Pancreas (tissue), 10 donors: ENCODE measurements at regions not wholly inside any gene's neighbourhood (a gene's known extent, or its start where the extent isn't known, plus 50 kb on each side); places are given as distances from the start of the nearest gene placed in this dataset.

Experiments used
- ATAC-seq, 4 donors: fragments of 200-7000 bp; cut with Tn5 transposase; one replicate each; pipeline versions ENCODE4 v1.8.0 to v1.9.1; 2020; ENCODE audit warnings: mild to moderate bottlenecking in 4 of 4, moderate library complexity in 4 of 4
- DNase-seq, 6 donors: peaks; one replicate each; pipeline ENCODE4 v3.0.0-alpha.2; 2020
- FAIRE-seq: peaks from 2 replicates; lab custom pipeline; 2012; peaks lifted over from hg19 to GRCh38; lab: Jason Lieb, UNC
- H3K27ac ChIP-seq, 4 donors: fragments of 200-600 bp; sonication (generic); 1 replicate in 3 of 4; 2 replicates in 1 of 4; pipeline versions ENCODE4 v1.5.0 to v1.8.0; 2020
- H3K27me3 ChIP-seq, 4 donors: fragments of 200-600 bp; one replicate each; pipeline ENCODE4 v1.8.0; 2021
- H3K36me3 ChIP-seq, 3 donors: fragments of 200-600 bp; sonication (generic) in 1 of 3; one replicate each; pipeline versions ENCODE4 v1.5.0 to v1.8.0; 2020 to 2021
- H3K4me1 ChIP-seq, 3 donors: fragments of 200-600 bp; one replicate each; pipeline ENCODE4 v1.8.0; 2021
- H3K4me3 ChIP-seq, 4 donors: fragments of 200-600 bp; sonication (generic) in 2 of 4; one replicate each; pipeline versions ENCODE4 v1.5.0 to v1.8.0; 2020 to 2021
- H3K9me3 ChIP-seq, 4 donors: fragments of 200-600 bp; one replicate each; pipeline ENCODE4 v1.8.0; 2021
- WGBS, 2 donors: extraction: QIAGEN DNeasy Blood & Tissue Kit; methylation state at CpG; one replicate each; pipeline ENCODE4 v1.1.7; 2013; 5-methylcytosine and 5-hydroxymethylcytosine counted together
- intact Hi-C, 3 donors: fragments of 100-400 bp; cut with DNase I; formaldehyde crosslinking; loops; one replicate each; pipeline versions ENCODE4 v1.11.1 to v1.14.2; 2022
- TF ChIP-seq, protein P1 (sequence below), 4 donors: fragments of 200-600 bp; sonication (generic) in 3 of 4; IDR thresholded peaks; one replicate each; pipeline versions ENCODE4 v1.5.0 to v1.8.0; 2021; ENCODE audit warnings: antibody characterized with exemption in 4 of 4
- donor health status: healthy with polysubstance abuse.
- donor health status: DM: no; HTN: no; CAD: no; lungs with moderate emphysema.
- donor health status: DM: no; HTN: no; CAD: no.
- donor health status: control.
- donor health status: control.
- donor health status: Bipolar disorder and iron deficiency.
- donor health status: DM: yes; HTN: yes; CAD: no.
- donor health status: DM: no; HTN: no; CAD: no.
- donor health status: DM: no; HTN: no; CAD: no.
- donor health status: DM: yes; HTN: yes; CAD: no.

DNA sequence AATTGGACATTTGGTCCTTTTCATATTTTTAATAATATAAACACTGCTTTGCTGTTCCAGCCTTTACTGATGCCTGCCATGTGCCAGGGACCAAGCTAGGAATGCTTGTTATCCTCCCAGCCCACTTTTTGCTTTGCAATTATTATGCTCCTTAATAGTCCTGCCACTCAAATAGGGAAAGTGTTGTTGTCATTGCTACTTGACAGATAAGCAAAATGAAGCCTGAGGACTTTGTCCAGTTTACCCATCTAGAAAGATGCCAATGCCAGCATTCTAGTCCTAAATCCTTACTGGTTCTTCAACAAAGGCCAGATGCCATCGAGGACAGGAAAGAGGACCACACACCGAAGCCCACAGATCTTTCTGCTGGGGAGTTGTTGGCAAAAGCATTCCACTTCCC, 246.5 kb downstream of the EMP1 start:
- H3K4me3 ChIP-seq, result no peak overlapping the region
- TF ChIP-seq, protein P1, sequence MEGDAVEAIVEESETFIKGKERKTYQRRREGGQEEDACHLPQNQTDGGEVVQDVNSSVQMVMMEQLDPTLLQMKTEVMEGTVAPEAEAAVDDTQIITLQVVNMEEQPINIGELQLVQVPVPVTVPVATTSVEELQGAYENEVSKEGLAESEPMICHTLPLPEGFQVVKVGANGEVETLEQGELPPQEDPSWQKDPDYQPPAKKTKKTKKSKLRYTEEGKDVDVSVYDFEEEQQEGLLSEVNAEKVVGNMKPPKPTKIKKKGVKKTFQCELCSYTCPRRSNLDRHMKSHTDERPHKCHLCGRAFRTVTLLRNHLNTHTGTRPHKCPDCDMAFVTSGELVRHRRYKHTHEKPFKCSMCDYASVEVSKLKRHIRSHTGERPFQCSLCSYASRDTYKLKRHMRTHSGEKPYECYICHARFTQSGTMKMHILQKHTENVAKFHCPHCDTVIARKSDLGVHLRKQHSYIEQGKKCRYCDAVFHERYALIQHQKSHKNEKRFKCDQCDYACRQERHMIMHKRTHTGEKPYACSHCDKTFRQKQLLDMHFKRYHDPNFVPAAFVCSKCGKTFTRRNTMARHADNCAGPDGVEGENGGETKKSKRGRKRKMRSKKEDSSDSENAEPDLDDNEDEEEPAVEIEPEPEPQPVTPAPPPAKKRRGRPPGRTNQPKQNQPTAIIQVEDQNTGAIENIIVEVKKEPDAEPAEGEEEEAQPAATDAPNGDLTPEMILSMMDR (IDR thresholded peaks at IDR 0.05), result no peak
- FAIRE-seq (no peak), ATAC-seq (no peak), DNase-seq (no peak)
- H3K27ac ChIP-seq, result no peak overlapping the region
- WGBS, 2 donors, result 42% methylated on average over 2 of the region's 2 CpGs
- peaks cover 0 to 7% (median 4%) of the 10 kb centered on the region in 3 donors for H3K4me1 ChIP-seq
- intact Hi-C loops, result no loop called here
- H3K27me3 ChIP-seq, result no peaks in the 10 kb centered on the region
- H3K36me3 ChIP-seq, result no peaks in the 10 kb centered on the region
- H3K9me3 ChIP-seq, result no peaks in the 10 kb centered on the region

DNA sequence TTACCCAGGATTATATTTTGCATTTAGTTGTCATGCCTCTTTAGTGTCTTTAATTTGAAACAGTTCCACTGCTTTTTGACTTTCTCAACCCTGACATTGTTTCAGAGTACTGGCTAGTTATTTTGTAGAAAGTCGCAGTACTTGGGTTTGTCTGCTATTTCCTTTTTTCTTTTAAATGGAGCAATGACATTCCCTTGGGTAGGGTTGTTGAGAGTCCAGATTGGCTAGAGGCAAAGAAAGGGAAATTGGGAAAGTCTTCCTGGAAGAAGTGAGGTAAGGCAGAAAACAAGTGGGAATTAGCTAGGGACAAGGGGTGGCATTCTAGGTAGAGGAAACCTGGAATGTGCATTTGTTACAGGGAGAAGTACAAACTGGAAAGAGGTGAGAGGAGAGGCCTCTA, 245.9 kb downstream of the EMP1 start:
- H3K9me3 ChIP-seq, result no peaks in the 10 kb centered on the region
- FAIRE-seq (no peak), ATAC-seq (peak in 1 of 4 donors; percentile 32), DNase-seq (no peak)
- no peak overlapping the region for H3K27ac ChIP-seq
- 85 to 88% methylated on average over 1 of the region's 1 CpG for WGBS, 2 donors
- intact Hi-C loops, result no loop called here
- no peaks in the 10 kb centered on the region for H3K36me3 ChIP-seq
- peaks cover 0 to 7% (median 4%) of the 10 kb centered on the region in 3 donors for H3K4me1 ChIP-seq
- no peak overlapping the region for H3K4me3 ChIP-seq
- H3K27me3 ChIP-seq, result no peaks in the 10 kb centered on the region
- TF ChIP-seq, protein P1 (IDR thresholded peaks at IDR 0.05), result no peak

DNA sequence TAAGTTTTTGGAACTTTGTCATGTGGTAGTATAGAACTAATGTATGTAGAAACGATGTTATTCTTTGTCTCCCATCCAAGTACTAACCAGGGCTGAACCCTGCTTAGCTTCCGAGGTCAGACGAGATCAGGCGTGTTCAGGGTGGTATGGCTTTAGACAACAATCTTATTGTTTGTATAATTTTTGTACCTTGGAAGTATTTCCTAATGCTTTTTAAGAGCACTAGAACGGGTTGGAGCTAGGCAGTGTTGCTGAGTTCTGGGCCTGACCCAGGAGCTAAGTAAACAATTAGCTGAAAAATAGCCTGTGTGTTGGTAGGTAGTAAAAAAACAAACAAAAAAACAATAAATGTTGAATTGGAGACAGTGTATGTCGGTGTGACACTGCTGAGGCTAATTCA, 244.3 kb downstream of the EMP1 start:
- TF ChIP-seq, protein P1 (IDR thresholded peaks at IDR 0.05), result no peak
- ATAC-seq, result no peak

DNA sequence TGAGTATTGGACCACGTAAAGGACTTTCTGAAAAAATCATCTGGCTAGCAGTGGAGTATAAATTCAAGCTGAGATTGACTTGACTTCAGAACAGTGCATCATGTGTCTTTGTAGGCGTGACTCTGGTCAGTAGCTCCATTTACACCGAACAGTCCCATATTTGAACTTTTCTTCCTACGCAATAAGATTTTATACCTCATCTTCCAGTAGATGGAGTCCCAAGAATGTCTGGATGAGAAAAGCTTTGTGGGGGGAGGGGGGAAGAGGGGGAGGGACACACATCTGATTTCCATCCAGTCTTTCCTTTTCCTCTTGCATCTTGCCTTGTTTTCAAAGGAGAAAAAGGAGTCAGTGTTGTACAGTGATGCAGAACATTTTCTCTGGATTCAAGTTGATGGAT, 241.0 kb downstream of the EMP1 start:
- FAIRE-seq, result no peak

More for the DNA sequence above, 244.3 kb downstream of the EMP1 start:
- 82 to 87% methylated on average over 6 of the region's 6 CpGs for WGBS, 2 donors
- H3K4me1 ChIP-seq, result peaks cover 0 to 7% (median 4%) of the 10 kb centered on the region in 3 donors
- H3K36me3 ChIP-seq, result no peaks in the 10 kb centered on the region
- H3K27me3 ChIP-seq, result no peaks in the 10 kb centered on the region
- DNase-seq (no peak), FAIRE-seq (no peak)
- H3K4me3 ChIP-seq, result no peak overlapping the region
- no peak overlapping the region for H3K27ac ChIP-seq
- H3K9me3 ChIP-seq, result no peaks in the 10 kb centered on the region
- intact Hi-C loops, result no loop called here

More for the DNA sequence above, 241.0 kb downstream of the EMP1 start:
- TF ChIP-seq, protein P1 (IDR thresholded peaks at IDR 0.05), result no peak
- DNase-seq (no peak), ATAC-seq (no peak)
- no peak overlapping the region for H3K27ac ChIP-seq
- intact Hi-C loops, result no loop called here
- H3K4me1 ChIP-seq, result no peaks in the 10 kb centered on the region
- WGBS, 2 donors, result 85 to 93% methylated on average over 4 of the region's 4 CpGs
- no peaks in the 10 kb centered on the region for H3K9me3 ChIP-seq
- no peaks in the 10 kb centered on the region for H3K27me3 ChIP-seq
- H3K36me3 ChIP-seq, result no peaks in the 10 kb centered on the region
- no peak overlapping the region for H3K4me3 ChIP-seq
